Ishikawa (cell line): ENCODE measurements at regions not wholly inside any gene's neighbourhood (a gene's known extent, or its start where the extent isn't known, plus 50 kb on each side); places are given as distances from the start of the nearest gene placed in this dataset.

Experiments used
- CEBPB ChIP-seq: IDR thresholded peaks from 2 replicates; pipeline ENCODE4 v1.6.1; 2012
- CREB1 ChIP-seq: IDR thresholded peaks from 2 replicates; pipeline ENCODE4 v1.6.1; 2012; ENCODE audit warnings: low read depth
- EGR1 ChIP-seq: IDR thresholded peaks from 2 replicates; pipeline ENCODE4 v1.6.1; 2012
- EP300 ChIP-seq: IDR thresholded peaks from 2 replicates; pipeline ENCODE4 v1.6.1; 2012; ENCODE audit warnings: borderline replicate concordance
- FOXM1 ChIP-seq: IDR thresholded peaks from 2 replicates; pipeline ENCODE4 v1.6.1; 2012; ENCODE audit warnings: low read depth, borderline replicate concordance
- MAX ChIP-seq: IDR thresholded peaks from 2 replicates; pipeline ENCODE4 v1.6.1; 2012
- RAD21 ChIP-seq: IDR thresholded peaks from 2 replicates; pipeline ENCODE4 v1.6.1; 2012; ENCODE audit warnings: low read depth
- TAF1 ChIP-seq: IDR thresholded peaks from 2 replicates; pipeline ENCODE4 v1.6.1; 2012; ENCODE audit warnings: low read depth, mild to moderate bottlenecking
- TCF12 ChIP-seq: IDR thresholded peaks from 2 replicates; pipeline ENCODE4 v1.6.1; 2012; ENCODE audit warnings: low read depth
- TEAD4 ChIP-seq: IDR thresholded peaks from 2 replicates; pipeline ENCODE4 v1.6.1; 2012
- YY1 ChIP-seq: IDR thresholded peaks from 2 replicates; pipeline ENCODE4 v1.6.1; 2012; ENCODE audit warnings: low read depth
- TF ChIP-seq, protein P1 (sequence below): IDR thresholded peaks from 2 replicates; pipeline ENCODE4 v1.6.1; 2012

- TF ChIP-seq EP300 (no peak), FOXM1 (no peak), CREB1 (no peak), RAD21 (no peak), CEBPB (no peak), EGR1 (no peak), MAX (no peak), TCF12 (no peak), TEAD4 (no peak), YY1 (no peak), TAF1 (no peak)
- TF ChIP-seq, protein P1, sequence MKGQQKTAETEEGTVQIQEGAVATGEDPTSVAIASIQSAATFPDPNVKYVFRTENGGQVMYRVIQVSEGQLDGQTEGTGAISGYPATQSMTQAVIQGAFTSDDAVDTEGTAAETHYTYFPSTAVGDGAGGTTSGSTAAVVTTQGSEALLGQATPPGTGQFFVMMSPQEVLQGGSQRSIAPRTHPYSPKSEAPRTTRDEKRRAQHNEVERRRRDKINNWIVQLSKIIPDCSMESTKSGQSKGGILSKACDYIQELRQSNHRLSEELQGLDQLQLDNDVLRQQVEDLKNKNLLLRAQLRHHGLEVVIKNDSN = no peak
These were observed 51.4 kb upstream of the LHX1 start for GRCh38 chr17:36885771-36886377.
